GM12891 (cell line): ENCODE measurements at regions not wholly inside any gene's neighbourhood (a gene's known extent, or its start where the extent isn't known, plus 50 kb on each side); places are given as distances from the start of the nearest gene placed in this dataset.

Source experiments
- POLR2A ChIP-seq: IDR thresholded peaks from 2 replicates; pipeline ENCODE4 v1.6.1; 2011; ENCODE audit warnings: low read depth, low read length, control low read depth
- POU2F2 ChIP-seq: IDR thresholded peaks from 2 replicates; pipeline ENCODE4 v1.6.1; 2011; ENCODE audit warnings: low read depth, mild to moderate bottlenecking, control low read depth, low read length, moderate library complexity
- SPI1 ChIP-seq: IDR thresholded peaks from 2 replicates; pipeline ENCODE4 v1.6.1; 2011; ENCODE audit warnings: low read depth, low read length, control low read depth

GRCh38 chr10:114708717-114709335 is 50.8 kb upstream of the ABLIM1 start:
- TF ChIP-seq POLR2A = no peak
- no peak for TF ChIP-seq SPI1
- TF ChIP-seq POU2F2 = no peak
